ENCODE measurements at regions not wholly inside any gene's neighbourhood (a gene's known extent, or its start where the extent isn't known, plus 50 kb on each side); places are given as distances from the start of the nearest gene placed in this dataset.

DNA sequence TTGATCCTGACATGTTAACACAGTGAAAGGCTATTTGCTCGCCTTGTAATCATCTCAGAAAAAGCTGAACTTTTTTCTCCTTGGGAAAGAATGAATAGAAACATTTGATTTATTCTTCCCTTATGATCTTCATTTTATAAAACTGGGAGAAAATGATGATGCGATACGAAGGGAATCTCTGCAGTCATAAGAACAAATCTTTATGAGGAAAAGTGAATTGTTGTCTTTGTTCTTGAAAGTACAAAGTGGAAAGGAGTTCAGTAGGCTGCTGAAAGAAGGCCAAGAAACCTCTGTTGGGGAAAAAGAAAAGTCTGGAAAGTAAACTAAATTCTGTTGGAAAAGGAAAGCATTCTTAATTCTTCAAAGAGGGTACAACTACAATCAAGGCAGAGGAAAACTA, 248.8 kb downstream of the NSUN3 start:
- Histone ChIP-seq H3K27me3 (ENCODE audit: control insufficient read depth in 5 of 5, insufficient read depth in 4 of 5, low read length in 5 of 5) (no peaks in the 10 kb centered on the region), H3K9me3 (ENCODE audit: control insufficient read depth in 5 of 5, low read length in 5 of 5) (no peaks in the 10 kb centered on the region), H3K9ac (ENCODE audit: low read length in 5 of 5) (no peak overlapping the region), H3K4me1 (ENCODE audit: control insufficient read depth in 5 of 5, insufficient read depth in 5 of 5, low read length in 5 of 5) (peaks cover 0 to 6% (median 3%) of the 10 kb centered on the region in 5 donors), H3K27ac (ENCODE audit: low read depth, low read length) (no peak overlapping the region), H3K4me3 (ENCODE audit: low read depth in 1 of 5, low read length in 5 of 5) (no peak overlapping the region), H3K36me3 (ENCODE audit: control insufficient read depth in 5 of 5, insufficient read depth in 5 of 5, low read length in 5 of 5) (no peaks in the 10 kb centered on the region)

DNA sequence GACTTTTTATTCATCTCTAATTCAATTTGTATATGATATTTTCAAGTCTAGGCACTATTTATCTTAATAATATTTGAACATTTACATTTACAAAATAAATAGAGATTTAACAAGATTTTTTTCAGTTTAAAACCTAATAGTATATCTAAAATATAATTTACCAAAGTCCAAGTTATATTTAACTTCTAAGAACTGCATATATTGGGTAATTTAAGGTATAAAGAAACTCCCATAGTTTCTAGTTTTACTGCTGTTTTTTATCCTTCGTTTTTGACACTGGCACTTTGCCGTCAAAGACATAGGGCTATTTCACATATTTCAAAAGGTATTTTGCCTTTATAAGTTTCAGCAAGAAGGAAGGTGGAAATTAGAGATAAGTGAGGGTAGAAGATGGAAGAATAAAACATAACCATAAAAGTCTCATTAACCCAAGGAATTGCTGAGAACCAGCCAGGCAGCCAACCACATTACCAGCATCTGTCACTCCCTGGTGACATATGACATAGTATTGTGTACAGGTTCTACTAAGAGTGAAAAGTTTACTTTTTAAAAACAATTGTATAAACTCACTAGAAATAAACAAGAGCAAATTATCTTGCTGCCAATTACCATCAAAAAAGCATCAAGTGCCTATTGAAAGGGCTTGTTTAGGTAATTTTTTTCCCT, 251.5 kb downstream of the NSUN3 start:
- Histone ChIP-seq H3K4me3 (ENCODE audit: low read depth in 1 of 5, low read length in 5 of 5) (no peak overlapping the region), H3K9ac (ENCODE audit: low read length in 5 of 5) (no peak overlapping the region), H3K27me3 (ENCODE audit: control insufficient read depth in 5 of 5, insufficient read depth in 4 of 5, low read length in 5 of 5) (no peaks in the 10 kb centered on the region), H3K27ac (ENCODE audit: low read depth, low read length) (no peak overlapping the region), H3K4me1 (ENCODE audit: control insufficient read depth in 5 of 5, insufficient read depth in 5 of 5, low read length in 5 of 5) (no peaks in the 10 kb centered on the region), H3K9me3 (ENCODE audit: control insufficient read depth in 5 of 5, low read length in 5 of 5) (no peaks in the 10 kb centered on the region), H3K36me3 (ENCODE audit: control insufficient read depth in 5 of 5, insufficient read depth in 5 of 5, low read length in 5 of 5) (no peaks in the 10 kb centered on the region)

DNA sequence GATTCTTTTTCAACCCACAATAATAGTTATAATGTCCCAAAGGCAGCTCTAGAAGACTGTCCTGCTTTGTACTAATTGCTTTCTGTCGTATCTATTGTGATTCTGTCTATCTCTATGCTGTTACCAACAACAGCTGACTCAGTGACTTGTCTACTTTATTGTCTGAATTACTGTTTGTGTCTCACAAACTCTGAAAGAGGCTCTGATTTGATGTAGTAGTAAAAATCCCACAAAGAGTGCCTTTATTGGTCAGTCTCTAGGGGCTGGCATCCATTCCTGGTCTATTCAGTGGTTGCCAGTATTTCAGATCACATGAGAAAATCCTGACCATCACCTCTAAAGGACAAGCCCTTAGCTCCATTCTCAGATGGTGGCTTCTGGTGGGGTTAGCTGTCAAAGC, 254.2 kb downstream of the NSUN3 start:
- no peak overlapping the region for H3K27ac ChIP-seq (ENCODE audit: low read depth, low read length)
- no peak overlapping the region for H3K4me3 ChIP-seq (ENCODE audit: low read depth in 1 of 5, low read length in 5 of 5)
- no peak overlapping the region for H3K9ac ChIP-seq (ENCODE audit: low read length in 5 of 5)
- peaks cover 0 to 2% (median 0%) of the 10 kb centered on the region in 5 donors for H3K9me3 ChIP-seq (ENCODE audit: control insufficient read depth in 5 of 5, low read length in 5 of 5)
- no peaks in the 10 kb centered on the region for H3K36me3 ChIP-seq (ENCODE audit: control insufficient read depth in 5 of 5, insufficient read depth in 5 of 5, low read length in 5 of 5)
- no peaks in the 10 kb centered on the region for H3K4me1 ChIP-seq (ENCODE audit: control insufficient read depth in 5 of 5, insufficient read depth in 5 of 5, low read length in 5 of 5)
- no peaks in the 10 kb centered on the region for H3K27me3 ChIP-seq (ENCODE audit: control insufficient read depth in 5 of 5, insufficient read depth in 4 of 5, low read length in 5 of 5)

- no peaks in the 10 kb centered on the region for H3K36me3 ChIP-seq (ENCODE audit: control insufficient read depth in 5 of 5, insufficient read depth in 5 of 5, low read length in 5 of 5)
Measured at GRCh38 chr3:94323596-94323995, 260.7 kb downstream of the NSUN3 start.

GRCh38 chr3:94331831-94332230, 269.0 kb downstream of the NSUN3 start:
- Histone ChIP-seq H3K9ac (ENCODE audit: low read length in 5 of 5) (no peak overlapping the region), H3K27ac (ENCODE audit: low read depth, low read length) (no peak overlapping the region), H3K27me3 (ENCODE audit: control insufficient read depth in 5 of 5, insufficient read depth in 4 of 5, low read length in 5 of 5) (no peaks in the 10 kb centered on the region), H3K36me3 (ENCODE audit: control insufficient read depth in 5 of 5, insufficient read depth in 5 of 5, low read length in 5 of 5) (no peaks in the 10 kb centered on the region), H3K4me1 (ENCODE audit: control insufficient read depth in 5 of 5, insufficient read depth in 5 of 5, low read length in 5 of 5) (peaks cover 0 to 4% (median 0%) of the 10 kb centered on the region in 5 donors), H3K9me3 (ENCODE audit: control insufficient read depth in 5 of 5, low read length in 5 of 5) (no peaks in the 10 kb centered on the region), H3K4me3 (ENCODE audit: low read depth in 1 of 5, low read length in 5 of 5) (no peak overlapping the region)

More at GRCh38 chr3:94323596-94323995, 260.7 kb downstream of the NSUN3 start:
- Histone ChIP-seq H3K4me3 (ENCODE audit: low read depth in 1 of 5, low read length in 5 of 5) (no peak overlapping the region), H3K9me3 (ENCODE audit: control insufficient read depth in 5 of 5, low read length in 5 of 5) (peaks cover 0 to 2% (median 0%) of the 10 kb centered on the region in 5 donors), H3K9ac (ENCODE audit: low read length in 5 of 5) (no peak overlapping the region), H3K27ac (ENCODE audit: low read depth, low read length) (no peak overlapping the region), H3K4me1 (ENCODE audit: control insufficient read depth in 5 of 5, insufficient read depth in 5 of 5, low read length in 5 of 5) (no peaks in the 10 kb centered on the region), H3K27me3 (ENCODE audit: control insufficient read depth in 5 of 5, insufficient read depth in 4 of 5, low read length in 5 of 5) (no peaks in the 10 kb centered on the region)

GRCh38 chr3:94336046-94336753, 273.3 kb downstream of the NSUN3 start:
- H3K9ac ChIP-seq (ENCODE audit: low read length in 5 of 5), result no peak overlapping the region
- no peaks in the 10 kb centered on the region for H3K9me3 ChIP-seq (ENCODE audit: control insufficient read depth in 5 of 5, low read length in 5 of 5)
- H3K36me3 ChIP-seq (ENCODE audit: control insufficient read depth in 5 of 5, insufficient read depth in 5 of 5, low read length in 5 of 5), result no peaks in the 10 kb centered on the region
- no peak overlapping the region for H3K27ac ChIP-seq (ENCODE audit: low read depth, low read length)
- H3K27me3 ChIP-seq (ENCODE audit: control insufficient read depth in 5 of 5, insufficient read depth in 4 of 5, low read length in 5 of 5), result no peaks in the 10 kb centered on the region
- peaks cover 0 to 4% (median 0%) of the 10 kb centered on the region in 5 donors for H3K4me1 ChIP-seq (ENCODE audit: control insufficient read depth in 5 of 5, insufficient read depth in 5 of 5, low read length in 5 of 5)
- no peak overlapping the region for H3K4me3 ChIP-seq (ENCODE audit: low read depth in 1 of 5, low read length in 5 of 5)

DNA sequence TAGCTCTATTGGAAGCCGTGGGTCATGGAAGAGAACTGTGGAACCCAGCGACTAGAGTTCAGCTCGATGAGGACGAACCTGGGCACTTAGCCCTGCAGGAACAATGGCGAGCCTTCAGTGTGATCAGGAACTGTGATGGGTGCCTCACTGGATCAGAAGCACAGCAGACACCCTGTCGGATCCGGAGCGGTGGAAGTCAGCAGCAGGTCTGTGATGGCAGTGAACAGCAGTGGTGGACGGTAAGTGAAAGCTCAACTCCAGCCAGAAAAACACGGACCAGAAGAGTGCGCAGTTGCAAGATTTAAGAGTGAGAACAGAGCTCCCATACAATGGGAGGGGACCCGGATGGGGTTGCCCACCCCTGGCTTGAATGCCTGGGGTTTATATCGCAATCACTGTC, 282.2 kb downstream of the NSUN3 start:
- Histone ChIP-seq H3K9me3 (ENCODE audit: control insufficient read depth in 5 of 5, low read length in 5 of 5) (no peaks in the 10 kb centered on the region), H3K36me3 (ENCODE audit: control insufficient read depth in 5 of 5, insufficient read depth in 5 of 5, low read length in 5 of 5) (no peaks in the 10 kb centered on the region), H3K9ac (ENCODE audit: low read length in 5 of 5) (no peak overlapping the region), H3K27me3 (ENCODE audit: control insufficient read depth in 5 of 5, insufficient read depth in 4 of 5, low read length in 5 of 5) (no peaks in the 10 kb centered on the region), H3K4me1 (ENCODE audit: control insufficient read depth in 5 of 5, insufficient read depth in 5 of 5, low read length in 5 of 5) (no peaks in the 10 kb centered on the region), H3K27ac (ENCODE audit: low read depth, low read length) (no peak overlapping the region), H3K4me3 (ENCODE audit: low read depth in 1 of 5, low read length in 5 of 5) (no peak overlapping the region)

DNA sequence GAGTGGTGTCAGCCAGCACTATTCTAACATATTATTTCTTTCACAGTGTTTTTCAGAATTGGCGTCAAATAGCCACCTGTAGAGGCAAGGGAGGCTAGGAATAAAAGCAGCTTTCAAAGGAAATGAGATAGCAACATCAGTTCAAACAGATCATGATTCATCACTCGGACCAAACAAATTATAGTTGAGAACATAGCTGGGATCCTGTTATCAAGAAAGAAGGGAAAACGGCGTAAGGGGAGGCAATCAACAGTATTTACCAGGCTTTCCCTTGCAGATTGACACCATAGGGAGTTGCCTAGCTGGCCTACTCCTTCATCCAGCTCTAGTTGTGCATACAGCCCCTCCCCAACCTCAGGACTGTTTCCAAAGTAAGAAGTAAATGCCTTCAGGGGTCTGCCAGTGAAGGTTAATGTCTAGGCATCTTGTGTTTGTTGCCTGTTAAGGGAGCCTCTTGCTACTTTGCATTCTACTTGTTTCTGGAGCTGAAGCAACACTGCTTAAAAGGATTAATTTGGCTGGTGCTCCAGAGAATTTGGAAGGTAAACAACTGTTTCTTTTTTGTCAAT, 286.5 kb downstream of the NSUN3 start:
- H3K27me3 ChIP-seq (ENCODE audit: control insufficient read depth in 5 of 5, insufficient read depth in 4 of 5, low read length in 5 of 5), result no peaks in the 10 kb centered on the region
- H3K9ac ChIP-seq (ENCODE audit: low read length in 5 of 5), result no peak overlapping the region
- no peak overlapping the region for H3K4me3 ChIP-seq (ENCODE audit: low read depth in 1 of 5, low read length in 5 of 5)
- no peak overlapping the region for H3K27ac ChIP-seq (ENCODE audit: low read depth, low read length)
- no peaks in the 10 kb centered on the region for H3K9me3 ChIP-seq (ENCODE audit: control insufficient read depth in 5 of 5, low read length in 5 of 5)
- no peaks in the 10 kb centered on the region for H3K36me3 ChIP-seq (ENCODE audit: control insufficient read depth in 5 of 5, insufficient read depth in 5 of 5, low read length in 5 of 5)
- H3K4me1 ChIP-seq (ENCODE audit: control insufficient read depth in 5 of 5, insufficient read depth in 5 of 5, low read length in 5 of 5), result no peaks in the 10 kb centered on the region

GRCh38 chr3:94356581-94356980, 293.7 kb downstream of the NSUN3 start:
- peaks cover 2 to 15% (median 12%) of the 10 kb centered on the region in 5 donors for H3K4me1 ChIP-seq (ENCODE audit: control insufficient read depth in 5 of 5, insufficient read depth in 5 of 5, low read length in 5 of 5)
- H3K9me3 ChIP-seq (ENCODE audit: control insufficient read depth in 5 of 5, low read length in 5 of 5), result no peaks in the 10 kb centered on the region
- H3K27ac ChIP-seq (ENCODE audit: low read depth, low read length), result no peak overlapping the region
- H3K4me3 ChIP-seq (ENCODE audit: low read depth in 1 of 5, low read length in 5 of 5), result no peak overlapping the region
- no peaks in the 10 kb centered on the region for H3K27me3 ChIP-seq (ENCODE audit: control insufficient read depth in 5 of 5, insufficient read depth in 4 of 5, low read length in 5 of 5)
- no peak overlapping the region for H3K9ac ChIP-seq (ENCODE audit: low read length in 5 of 5)
- no peaks in the 10 kb centered on the region for H3K36me3 ChIP-seq (ENCODE audit: control insufficient read depth in 5 of 5, insufficient read depth in 5 of 5, low read length in 5 of 5)

DNA sequence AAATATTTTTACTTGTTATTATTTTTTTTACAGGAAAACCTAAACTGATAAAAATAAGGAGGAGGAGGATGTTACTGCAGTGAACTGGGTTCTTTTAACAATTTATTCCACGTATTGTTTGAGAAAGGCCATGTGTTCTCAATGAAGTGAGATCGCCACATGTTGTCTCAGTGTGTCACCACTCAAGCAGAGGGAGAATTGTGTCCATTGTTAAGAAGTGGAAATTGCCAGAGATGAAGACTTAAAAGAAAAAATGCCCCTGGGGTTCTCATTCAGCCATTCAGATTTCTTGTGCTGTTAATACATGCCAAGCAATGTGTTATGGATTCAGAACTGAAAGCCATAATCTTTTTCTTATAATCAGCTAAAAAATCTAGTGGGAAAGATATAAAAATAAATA, 297.1 kb downstream of the NSUN3 start:
- Histone ChIP-seq H3K36me3 (ENCODE audit: control insufficient read depth in 5 of 5, insufficient read depth in 5 of 5, low read length in 5 of 5) (no peaks in the 10 kb centered on the region), H3K27ac (ENCODE audit: low read depth, low read length) (no peak overlapping the region), H3K4me3 (ENCODE audit: low read depth in 1 of 5, low read length in 5 of 5) (no peak overlapping the region), H3K4me1 (ENCODE audit: control insufficient read depth in 5 of 5, insufficient read depth in 5 of 5, low read length in 5 of 5) (peaks cover 2 to 32% (median 21%) of the 10 kb centered on the region in 5 donors), H3K9me3 (ENCODE audit: control insufficient read depth in 5 of 5, low read length in 5 of 5) (no peaks in the 10 kb centered on the region), H3K27me3 (ENCODE audit: control insufficient read depth in 5 of 5, insufficient read depth in 4 of 5, low read length in 5 of 5) (no peaks in the 10 kb centered on the region), H3K9ac (ENCODE audit: low read length in 5 of 5) (no peak overlapping the region)

Data from subcutaneous abdominal adipose tissue (tissue), 5 donors.